Neural progenitor cell (in vitro differentiated cells): ENCODE measurements at regions not wholly inside any gene's neighbourhood (a gene's known extent, or its start where the extent isn't known, plus 50 kb on each side); places are given as distances from the start of the nearest gene placed in this dataset.

Experiments
- DNase-seq: peaks from one replicate; pipeline ENCODE4 v3.0.0-alpha.2; 2016; ENCODE audit warnings: low spot score
- H2AFZ ChIP-seq: fragments of 200-600 bp; sonication (generic); replicated peaks from 2 replicates; pipeline ENCODE4 v1.6.1; 2016; ENCODE audit warnings: antibody characterized with exemption
- H3F3A ChIP-seq: fragments of 200-600 bp; sonication (generic); 2 replicates; pipeline ENCODE4 v1.6.1; 2016; ENCODE audit warnings: antibody characterized with exemption, low read depth
- H3K27ac ChIP-seq: fragments of 200-600 bp; sonication (generic); 2 replicates; pipeline ENCODE4 v1.5.1; 2016; ENCODE audit warnings: mild to moderate bottlenecking
- H3K27me3 ChIP-seq: fragments of 200-600 bp; sonication (generic); 2 replicates; pipeline ENCODE4 v1.6.1; 2016; ENCODE audit warnings: mild to moderate bottlenecking, moderate library complexity
- H3K36me3 ChIP-seq: fragments of 200-600 bp; sonication (generic); 2 replicates; pipeline ENCODE4 v1.5.1; 2016
- H3K4me1 ChIP-seq: fragments of 200-600 bp; sonication (generic); 2 replicates; pipeline ENCODE4 v1.6.1; 2016; ENCODE audit warnings: mixed run types
- H3K4me2 ChIP-seq: fragments of 200-600 bp; sonication (generic); 2 replicates; pipeline ENCODE4 v1.6.1; 2016
- H3K4me3 ChIP-seq: fragments of 200-600 bp; sonication (generic); 2 replicates; pipeline ENCODE4 v1.5.1; 2016
- H3K79me2 ChIP-seq: fragments of 200-600 bp; sonication (generic); 2 replicates; pipeline ENCODE4 v1.6.1; 2016; ENCODE audit warnings: low read depth
- H3K9ac ChIP-seq: fragments of 200-600 bp; sonication (generic); 2 replicates; pipeline ENCODE4 v1.6.1; 2016
- H3K9me3 ChIP-seq: fragments of 200-600 bp; sonication (generic); 2 replicates; pipeline ENCODE4 v1.5.1; 2016; ENCODE audit warnings: low read depth
- H4K20me1 ChIP-seq: fragments of 200-600 bp; sonication (generic); 2 replicates; pipeline ENCODE4 v1.6.1; 2016; ENCODE audit warnings: low read depth
- H3K27ac Mint-ChIP-seq: 3 replicates; pipeline ENCODE4 v1.8.0; 2021; ENCODE audit warnings: mixed read lengths
- H3K27me3 Mint-ChIP-seq: 2 replicates; pipeline ENCODE4 v1.8.0; 2022; ENCODE audit warnings: low read depth, mild to moderate bottlenecking, inconsistent platforms, moderate library complexity, mixed read lengths; ENCODE audit not compliant: insufficient read depth
- H3K36me3 Mint-ChIP-seq: 3 replicates; pipeline ENCODE4 v1.8.0; 2021; ENCODE audit warnings: mixed read lengths
- H3K4me1 Mint-ChIP-seq: 3 replicates; pipeline ENCODE4 v1.8.0; 2021; ENCODE audit warnings: mixed read lengths
- H3K4me3 Mint-ChIP-seq: 3 replicates; pipeline ENCODE4 v1.8.0; 2021; ENCODE audit warnings: mild to moderate bottlenecking, moderate library complexity, mixed read lengths
- H3K9me3 Mint-ChIP-seq: 3 replicates; pipeline ENCODE4 v1.8.0; 2020; ENCODE audit warnings: mixed read lengths
- CTCF ChIP-seq: fragments of 200-600 bp; sonication (generic); IDR thresholded peaks from 2 replicates; pipeline ENCODE4 v1.5.1; 2017; ENCODE audit warnings: antibody characterized with exemption, mild to moderate bottlenecking
- EZH2 ChIP-seq: fragments of 200-600 bp; sonication (generic); IDR thresholded peaks from 2 replicates; pipeline ENCODE4 v1.6.1; 2017; ENCODE audit warnings: antibody characterized with exemption, mild to moderate bottlenecking, moderate library complexity
- EZH2phosphoT487 ChIP-seq: fragments of 200-600 bp; sonication (generic); IDR thresholded peaks from 2 replicates; pipeline ENCODE4 v1.6.1; 2017; ENCODE audit warnings: antibody characterized with exemption

- Histone ChIP-seq H3K79me2 (no peaks in the 10 kb centered on the region), H3K27ac (no peak overlapping the region), H4K20me1 (no peaks in the 10 kb centered on the region), H3K9me3 (no peaks in the 10 kb centered on the region), H3K9ac (no peak overlapping the region), H3K4me1 (peaks cover 6% of the 10 kb centered on the region), H3K4me2 (no peak overlapping the region), H3K36me3 (no peaks in the 10 kb centered on the region), H3K27me3 (no peaks in the 10 kb centered on the region), H3F3A (no peaks in the 10 kb centered on the region), H3K4me3 (no peak overlapping the region), H2AFZ (no peak overlapping the region)
- Mint-ChIP-seq H3K27ac (no peak overlapping the region), H3K4me1 (peaks cover 2% of the 10 kb centered on the region), H3K9me3 (peaks cover 11% of the 10 kb centered on the region), H3K36me3 (no peaks in the 10 kb centered on the region), H3K27me3 (no peaks in the 10 kb centered on the region), H3K4me3 (no peak overlapping the region)
- no peak for TF ChIP-seq CTCF
- no peak for TF ChIP-seq EZH2
- no peak for DNase-seq
These were observed 2269.2 kb upstream of the PCDH20 start for GRCh38 chr13:63684822-63685221.

GRCh38 chr13:63680704-63681103, 2265.1 kb upstream of the PCDH20 start:
- Histone ChIP-seq H3K4me2 (no peak overlapping the region), H3K27me3 (no peaks in the 10 kb centered on the region), H4K20me1 (no peaks in the 10 kb centered on the region), H3K9me3 (no peaks in the 10 kb centered on the region), H3K4me1 (peaks cover 6% of the 10 kb centered on the region), H3K4me3 (no peak overlapping the region), H2AFZ (no peak overlapping the region), H3F3A (no peaks in the 10 kb centered on the region), H3K9ac (no peak overlapping the region), H3K79me2 (no peaks in the 10 kb centered on the region), H3K36me3 (no peaks in the 10 kb centered on the region), H3K27ac (no peak overlapping the region)
- peaks cover 11% of the 10 kb centered on the region for H3K9me3 Mint-ChIP-seq
- peak; percentile 9 for DNase-seq
- peaks cover 2% of the 10 kb centered on the region for H3K4me1 Mint-ChIP-seq
- no peak for TF ChIP-seq EZH2phosphoT487
- TF ChIP-seq EZH2: no peak
- no peak for TF ChIP-seq CTCF
- no peaks in the 10 kb centered on the region for H3K36me3 Mint-ChIP-seq
- no peaks in the 10 kb centered on the region for H3K27me3 Mint-ChIP-seq
- H3K4me3 Mint-ChIP-seq: no peak overlapping the region
- H3K27ac Mint-ChIP-seq: no peak overlapping the region

GRCh38 chr13:63671296-63671695, 2255.6 kb upstream of the PCDH20 start:
- no peaks in the 10 kb centered on the region for H3K9me3 Mint-ChIP-seq
- Histone ChIP-seq H3K4me3 (no peak overlapping the region), H3K4me2 (no peak overlapping the region), H3K9ac (no peak overlapping the region), H3K4me1 (no peaks in the 10 kb centered on the region), H2AFZ (no peak overlapping the region), H3K9me3 (no peaks in the 10 kb centered on the region), H3K79me2 (no peaks in the 10 kb centered on the region), H4K20me1 (no peaks in the 10 kb centered on the region), H3K27ac (no peak overlapping the region), H3K36me3 (no peaks in the 10 kb centered on the region), H3F3A (no peaks in the 10 kb centered on the region), H3K27me3 (no peaks in the 10 kb centered on the region)
- H3K4me1 Mint-ChIP-seq: no peaks in the 10 kb centered on the region
- no peaks in the 10 kb centered on the region for H3K36me3 Mint-ChIP-seq
- DNase-seq: no peak
- H3K27me3 Mint-ChIP-seq: no peaks in the 10 kb centered on the region
- no peak overlapping the region for H3K27ac Mint-ChIP-seq
- no peak for TF ChIP-seq EZH2phosphoT487
- TF ChIP-seq CTCF: no peak
- TF ChIP-seq EZH2: no peak
- H3K4me3 Mint-ChIP-seq: no peak overlapping the region

- H3K36me3 Mint-ChIP-seq: no peaks in the 10 kb centered on the region
- H3K79me2 ChIP-seq: no peaks in the 10 kb centered on the region
- H3K4me1 Mint-ChIP-seq: no peaks in the 10 kb centered on the region
- H3K4me1 ChIP-seq: no peaks in the 10 kb centered on the region
- TF ChIP-seq EZH2: no peak
- TF ChIP-seq EZH2phosphoT487: no peak
- no peak for TF ChIP-seq CTCF
- no peaks in the 10 kb centered on the region for H3F3A ChIP-seq
- H3K27ac ChIP-seq: no peak overlapping the region
- DNase-seq: no peak
- no peak overlapping the region for H3K4me2 ChIP-seq
- H3K9ac ChIP-seq: no peak overlapping the region
- no peak overlapping the region for H2AFZ ChIP-seq
- no peaks in the 10 kb centered on the region for H3K9me3 ChIP-seq
- H3K27ac Mint-ChIP-seq: no peak overlapping the region
- no peaks in the 10 kb centered on the region for H3K9me3 Mint-ChIP-seq
- peaks cover 2% of the 10 kb centered on the region for H3K27me3 Mint-ChIP-seq
- H3K4me3 Mint-ChIP-seq: no peak overlapping the region
- no peaks in the 10 kb centered on the region for H3K27me3 ChIP-seq
- no peaks in the 10 kb centered on the region for H4K20me1 ChIP-seq
- H3K4me3 ChIP-seq: no peak overlapping the region
- H3K36me3 ChIP-seq: no peaks in the 10 kb centered on the region
These were observed 2235.7 kb upstream of the PCDH20 start for GRCh38 chr13:63651394-63651793.
